ENCODE measurements at regions not wholly inside any gene's neighbourhood (a gene's known extent, or its start where the extent isn't known, plus 50 kb on each side); places are given as distances from the start of the nearest gene placed in this dataset.

DNA sequence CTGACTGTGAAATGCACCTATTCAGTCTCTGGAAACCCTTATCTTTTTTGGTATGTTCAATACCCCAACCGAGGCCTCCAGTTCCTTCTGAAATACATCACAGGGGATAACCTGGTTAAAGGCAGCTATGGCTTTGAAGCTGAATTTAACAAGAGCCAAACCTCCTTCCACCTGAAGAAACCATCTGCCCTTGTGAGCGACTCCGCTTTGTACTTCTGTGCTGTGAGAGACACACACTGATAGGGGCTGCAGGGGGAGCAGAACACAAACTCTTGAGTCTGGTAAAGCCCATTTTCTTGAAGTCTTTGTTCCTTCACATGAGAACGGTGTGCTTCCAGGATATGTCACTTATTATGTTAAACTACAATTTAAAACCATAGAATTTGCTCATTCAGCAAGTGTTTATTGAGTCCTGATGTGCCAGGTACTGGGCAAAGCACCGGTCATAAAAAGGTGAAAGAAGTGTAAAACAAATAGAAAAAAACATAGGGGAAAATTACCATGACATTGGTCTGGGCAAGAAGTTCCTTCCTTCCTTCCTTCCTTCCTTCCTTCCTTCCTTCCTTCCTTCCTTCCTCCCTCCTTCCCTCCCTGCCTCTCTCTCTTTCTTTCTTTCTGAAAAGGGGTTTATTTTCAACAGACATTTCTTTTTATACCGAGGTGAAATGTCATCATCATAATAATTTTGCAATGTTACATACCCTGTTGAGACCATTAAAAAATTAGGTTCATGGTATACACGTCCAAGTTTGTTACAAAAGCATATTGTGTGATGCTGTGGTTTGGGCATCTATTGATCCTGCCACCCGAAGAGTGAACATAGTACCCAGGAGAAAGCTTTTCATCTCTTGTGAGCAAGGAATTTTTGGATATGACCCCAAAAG lies 50.7 kb upstream of the OR4E1 start:
- TF ChIP-seq, protein P1, sequence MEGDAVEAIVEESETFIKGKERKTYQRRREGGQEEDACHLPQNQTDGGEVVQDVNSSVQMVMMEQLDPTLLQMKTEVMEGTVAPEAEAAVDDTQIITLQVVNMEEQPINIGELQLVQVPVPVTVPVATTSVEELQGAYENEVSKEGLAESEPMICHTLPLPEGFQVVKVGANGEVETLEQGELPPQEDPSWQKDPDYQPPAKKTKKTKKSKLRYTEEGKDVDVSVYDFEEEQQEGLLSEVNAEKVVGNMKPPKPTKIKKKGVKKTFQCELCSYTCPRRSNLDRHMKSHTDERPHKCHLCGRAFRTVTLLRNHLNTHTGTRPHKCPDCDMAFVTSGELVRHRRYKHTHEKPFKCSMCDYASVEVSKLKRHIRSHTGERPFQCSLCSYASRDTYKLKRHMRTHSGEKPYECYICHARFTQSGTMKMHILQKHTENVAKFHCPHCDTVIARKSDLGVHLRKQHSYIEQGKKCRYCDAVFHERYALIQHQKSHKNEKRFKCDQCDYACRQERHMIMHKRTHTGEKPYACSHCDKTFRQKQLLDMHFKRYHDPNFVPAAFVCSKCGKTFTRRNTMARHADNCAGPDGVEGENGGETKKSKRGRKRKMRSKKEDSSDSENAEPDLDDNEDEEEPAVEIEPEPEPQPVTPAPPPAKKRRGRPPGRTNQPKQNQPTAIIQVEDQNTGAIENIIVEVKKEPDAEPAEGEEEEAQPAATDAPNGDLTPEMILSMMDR (conservative IDR thresholded peaks at IDR 0.05) = no peak
- TF ChIP-seq ZFX (IDR thresholded peaks at IDR 0.05) = no peak

Measured in C4-2B (cell line).